ENCODE measurements at regions not wholly inside any gene's neighbourhood (a gene's known extent, or its start where the extent isn't known, plus 50 kb on each side); places are given as distances from the start of the nearest gene placed in this dataset.

DNA sequence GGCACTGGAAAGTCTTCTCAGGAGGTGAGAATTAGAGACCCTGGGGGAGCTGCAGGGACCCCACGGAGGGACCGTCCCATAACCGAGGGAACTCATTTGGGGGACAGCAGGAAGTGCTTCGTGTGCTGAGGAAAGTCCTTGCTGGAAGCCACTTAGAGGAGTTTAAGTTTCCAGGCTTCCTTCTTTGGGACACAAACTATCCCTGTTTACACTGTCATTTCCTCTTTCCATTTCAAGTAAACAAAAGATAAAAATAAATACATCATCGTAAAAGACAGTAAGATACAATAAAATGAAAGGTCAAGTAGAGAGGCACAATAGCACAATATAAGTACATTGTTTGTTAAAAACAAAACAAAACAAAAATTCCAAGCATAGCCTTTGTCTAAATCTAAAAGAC is 101.2 kb downstream of the TTLL2 start:
- ChIA-PET CTCF (no interaction called here), POLR2A (no interaction called here)
- DNase-seq (ENCODE audit: extremely low spot score): no peak
- no peak for TF ChIP-seq CTCF (IDR thresholded peaks at IDR 0.05; ENCODE audit: control extremely low read depth, extremely low read depth, low read depth, missing control alignments)

- DNase-seq (ENCODE audit: extremely low spot score): no peak
- POLR2A ChIA-PET: no interaction called here
- CTCF ChIA-PET: interaction anchor here (1.3 kb wide), 1 partner anchor 13 kb away, joined by 3 read pairs; no protein-coding TSS in a partner anchor
- TF ChIP-seq CTCF (IDR thresholded peaks at IDR 0.05; ENCODE audit: control extremely low read depth, extremely low read depth, low read depth, missing control alignments): no peak
These were observed 101.8 kb downstream of the TTLL2 start for GRCh38 chr6:167426651-167427050.

DNA sequence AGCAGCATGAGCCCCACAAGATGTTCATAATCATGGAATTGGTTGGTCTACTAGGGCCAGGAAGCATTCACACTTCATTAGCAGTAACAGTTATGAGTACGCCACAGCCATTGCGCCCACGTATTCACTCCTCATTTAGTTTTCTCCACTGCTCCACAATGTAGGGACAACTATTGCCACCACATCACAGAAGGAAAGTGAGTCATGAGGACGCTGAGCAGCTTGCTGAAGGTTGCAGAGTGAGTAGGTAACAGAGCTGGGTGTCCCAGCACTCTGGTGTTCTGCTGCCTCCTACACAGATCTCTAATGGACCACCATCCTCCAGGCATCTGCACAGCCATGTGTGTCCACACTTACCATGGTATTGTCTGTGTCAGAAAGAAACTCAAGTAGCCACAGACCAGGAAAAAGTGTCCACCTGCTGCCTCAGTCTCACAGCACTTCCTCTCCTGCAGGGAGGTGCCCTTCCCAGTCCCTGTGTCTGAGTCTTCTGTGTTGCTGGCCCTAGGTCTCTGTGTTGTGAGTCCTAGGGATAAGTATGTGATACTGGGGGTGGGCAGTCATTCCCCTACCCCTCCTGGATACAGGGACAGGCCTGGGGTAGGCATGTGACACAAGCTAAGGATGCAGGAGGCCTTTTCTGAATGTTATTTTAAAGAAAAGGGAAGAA is 103.9 kb downstream of the TTLL2 start:
- no peak for DNase-seq (ENCODE audit: extremely low spot score)
- CTCF ChIA-PET: no interaction called here
- TF ChIP-seq CTCF (IDR thresholded peaks at IDR 0.05; ENCODE audit: control extremely low read depth, extremely low read depth, low read depth, missing control alignments): no peak
- POLR2A ChIA-PET: no interaction called here

GRCh38 chr6:167429353-167429752 is 104.5 kb downstream of the TTLL2 start:
- POLR2A ChIA-PET: no interaction called here
- CTCF ChIA-PET: no interaction called here
- no peak for DNase-seq (ENCODE audit: extremely low spot score)
- TF ChIP-seq CTCF (IDR thresholded peaks at IDR 0.05; ENCODE audit: control extremely low read depth, extremely low read depth, low read depth, missing control alignments): no peak

GRCh38 chr6:167435209-167435728 is 110.4 kb downstream of the TTLL2 start:
- ChIA-PET CTCF (no interaction called here), POLR2A (no interaction called here)
- DNase-seq (ENCODE audit: extremely low spot score): no peak
- TF ChIP-seq CTCF (IDR thresholded peaks at IDR 0.05; ENCODE audit: control extremely low read depth, extremely low read depth, low read depth, missing control alignments): no peak

GRCh38 chr6:167437888-167438484 is 113.1 kb downstream of the TTLL2 start:
- CTCF ChIA-PET: no interaction called here
- no peak for TF ChIP-seq CTCF (IDR thresholded peaks at IDR 0.05; ENCODE audit: control extremely low read depth, extremely low read depth, low read depth, missing control alignments)
- DNase-seq (ENCODE audit: extremely low spot score): no peak
- POLR2A ChIA-PET: no interaction called here

Data from GM10248 (cell line).